Ascending aorta (tissue), 2 donors: ENCODE measurements at regions not wholly inside any gene's neighbourhood (a gene's known extent, or its start where the extent isn't known, plus 50 kb on each side); places are given as distances from the start of the nearest gene placed in this dataset.

Source experiments
- DNase-seq, 2 donors: peaks; one replicate each; pipeline ENCODE4 v3.0.0-alpha.2; 2019; ENCODE audit warnings: low spot score in 2 of 2
- H3K27ac ChIP-seq, 2 donors: fragments of 200-600 bp; sonication (generic); one replicate each; pipeline ENCODE4 v1.5.1; 2016 to 2017; ENCODE audit warnings: mild to moderate bottlenecking in 1 of 2
- H3K27me3 ChIP-seq: fragments of 200-600 bp; sonication (generic); one replicate; pipeline ENCODE4 v1.5.1; 2017
- H3K36me3 ChIP-seq, 2 donors: fragments of 200-600 bp; sonication (generic); one replicate each; pipeline ENCODE4 v1.5.1; 2016
- H3K4me1 ChIP-seq, 2 donors: fragments of 200-600 bp; sonication (generic); one replicate each; pipeline ENCODE4 v1.5.1; 2016 to 2017; ENCODE audit warnings: mild to moderate bottlenecking in 1 of 2
- H3K4me3 ChIP-seq, 2 donors: fragments of 200-600 bp; sonication (generic); one replicate each; pipeline ENCODE4 v1.5.1; 2016 to 2017; ENCODE audit warnings: mild to moderate bottlenecking in 1 of 2
- H3K9me3 ChIP-seq, 2 donors: fragments of 200-600 bp; sonication (generic); one replicate each; pipeline ENCODE4 v1.5.1; 2016
- intact Hi-C: fragments of 100-400 bp; cut with DNase I; formaldehyde crosslinking; loops from one replicate; pipeline ENCODE4 v1.15.1; 2023
- TF ChIP-seq, protein P1 (sequence below), 3 experiments: fragments of 200-600 bp in 2 of 3; fragments of 450-650 bp in 1 of 3; sonication (generic) in 2 of 3; IDR thresholded peaks; one replicate each; pipeline ENCODE4 v1.5.1; 2016 to 2019; ENCODE audit warnings: antibody characterized with exemption in 3 of 3, mild to moderate bottlenecking in 1 of 3, moderate library complexity in 1 of 3

DNA sequence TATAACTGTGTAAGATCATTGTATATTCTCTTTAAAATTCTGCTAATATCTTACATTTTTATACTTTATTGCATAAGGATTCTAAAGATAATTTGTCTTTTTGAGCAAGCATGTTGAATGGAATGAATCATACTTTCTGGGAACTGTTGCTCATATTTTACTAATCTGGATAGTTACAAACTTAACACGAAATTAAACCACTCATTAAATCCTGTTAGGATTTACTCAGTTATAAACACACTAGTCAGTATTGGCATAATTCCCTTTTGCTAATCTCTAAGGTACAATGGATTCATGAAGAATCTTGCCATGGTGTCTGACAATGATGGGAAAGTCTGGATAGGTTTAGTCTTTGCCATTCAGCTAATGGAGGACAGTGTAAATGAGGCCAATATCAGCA, 338.1 kb upstream of the SMC2 start:
- Histone ChIP-seq H3K9me3 (no peaks in the 10 kb centered on the region), H3K4me3 (no peak overlapping the region), H3K27ac (no peak overlapping the region), H3K4me1 (no peaks in the 10 kb centered on the region), H3K36me3 (no peaks in the 10 kb centered on the region), H3K27me3 (no peaks in the 10 kb centered on the region)
- no peak for DNase-seq
- intact Hi-C loops, result no loop called here
- TF ChIP-seq, protein P1, sequence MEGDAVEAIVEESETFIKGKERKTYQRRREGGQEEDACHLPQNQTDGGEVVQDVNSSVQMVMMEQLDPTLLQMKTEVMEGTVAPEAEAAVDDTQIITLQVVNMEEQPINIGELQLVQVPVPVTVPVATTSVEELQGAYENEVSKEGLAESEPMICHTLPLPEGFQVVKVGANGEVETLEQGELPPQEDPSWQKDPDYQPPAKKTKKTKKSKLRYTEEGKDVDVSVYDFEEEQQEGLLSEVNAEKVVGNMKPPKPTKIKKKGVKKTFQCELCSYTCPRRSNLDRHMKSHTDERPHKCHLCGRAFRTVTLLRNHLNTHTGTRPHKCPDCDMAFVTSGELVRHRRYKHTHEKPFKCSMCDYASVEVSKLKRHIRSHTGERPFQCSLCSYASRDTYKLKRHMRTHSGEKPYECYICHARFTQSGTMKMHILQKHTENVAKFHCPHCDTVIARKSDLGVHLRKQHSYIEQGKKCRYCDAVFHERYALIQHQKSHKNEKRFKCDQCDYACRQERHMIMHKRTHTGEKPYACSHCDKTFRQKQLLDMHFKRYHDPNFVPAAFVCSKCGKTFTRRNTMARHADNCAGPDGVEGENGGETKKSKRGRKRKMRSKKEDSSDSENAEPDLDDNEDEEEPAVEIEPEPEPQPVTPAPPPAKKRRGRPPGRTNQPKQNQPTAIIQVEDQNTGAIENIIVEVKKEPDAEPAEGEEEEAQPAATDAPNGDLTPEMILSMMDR (IDR thresholded peaks at IDR 0.05), result no peak

DNA sequence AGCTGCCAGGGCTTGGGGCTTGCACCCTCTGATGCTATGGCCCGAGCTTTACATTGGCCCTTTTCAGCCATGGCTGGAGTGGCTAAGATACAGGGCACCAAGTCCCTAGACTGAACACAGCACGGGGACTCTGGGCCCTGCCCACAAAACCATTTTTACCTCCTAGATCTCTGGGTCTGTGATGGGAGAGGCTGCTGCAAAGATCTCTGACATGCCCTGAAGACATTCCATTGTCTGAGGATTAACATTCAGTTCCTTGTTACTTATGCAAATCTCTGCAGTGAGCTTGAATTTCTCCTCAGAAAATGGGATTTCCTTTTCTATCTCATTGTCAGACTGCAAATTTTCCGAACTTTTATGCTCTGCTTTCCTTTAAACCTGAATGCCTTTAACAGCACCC, 337.0 kb upstream of the SMC2 start:
- no peaks in the 10 kb centered on the region for H3K9me3 ChIP-seq
- intact Hi-C loops, result no loop called here

DNA sequence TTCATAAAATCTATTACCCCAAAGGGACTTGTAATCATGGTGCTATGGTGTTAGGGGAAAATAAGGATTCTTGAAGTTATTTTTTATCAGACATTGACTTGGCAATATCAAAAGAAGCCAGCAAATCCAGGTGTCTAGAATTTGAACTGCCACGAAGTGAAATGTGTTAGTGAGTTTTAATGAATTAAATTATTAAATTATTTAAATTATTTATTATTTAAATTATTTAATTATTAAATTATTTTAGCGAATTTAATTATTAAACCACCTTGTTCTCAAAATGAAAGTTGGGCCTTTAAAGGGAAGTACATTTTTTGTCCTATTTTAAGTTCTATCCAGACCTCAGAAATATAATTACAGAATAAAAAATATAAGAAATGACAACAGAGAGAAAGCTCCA, 332.6 kb upstream of the SMC2 start:
- intact Hi-C loops, result no loop called here
- H3K36me3 ChIP-seq, result no peaks in the 10 kb centered on the region
- TF ChIP-seq, protein P1 (IDR thresholded peaks at IDR 0.05), result no peak

More for the DNA sequence above, 337.0 kb upstream of the SMC2 start:
- Histone ChIP-seq H3K4me1 (no peaks in the 10 kb centered on the region), H3K36me3 (no peaks in the 10 kb centered on the region), H3K27ac (no peak overlapping the region), H3K4me3 (no peak overlapping the region), H3K27me3 (no peaks in the 10 kb centered on the region)
- TF ChIP-seq, protein P1 (IDR thresholded peaks at IDR 0.05), result no peak
- no peak for DNase-seq

DNA sequence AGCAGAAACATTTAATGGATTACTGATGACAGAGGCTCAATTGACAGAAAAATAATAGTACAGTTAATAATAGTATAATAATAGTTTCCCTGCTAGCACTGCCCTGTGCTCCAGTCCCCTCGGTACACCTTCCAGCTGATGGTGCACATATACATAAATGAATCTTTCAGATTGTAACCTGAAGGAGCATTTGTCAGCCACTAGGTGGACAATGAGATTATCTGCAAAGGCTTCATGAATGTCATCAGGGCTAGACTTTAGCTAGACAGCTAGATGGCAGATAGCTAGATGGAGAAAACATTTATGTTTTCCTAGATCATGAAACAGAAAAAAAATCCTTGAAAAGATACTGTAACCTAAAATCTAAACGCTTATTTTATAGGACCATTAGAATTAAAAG, 304.4 kb upstream of the SMC2 start:
- Histone ChIP-seq H3K4me1 (no peaks in the 10 kb centered on the region), H3K27ac (no peak overlapping the region), H3K9me3 (no peaks in the 10 kb centered on the region), H3K36me3 (no peaks in the 10 kb centered on the region), H3K4me3 (no peak overlapping the region), H3K27me3 (no peaks in the 10 kb centered on the region)
- intact Hi-C loops, result no loop called here
- DNase-seq, result no peak
- TF ChIP-seq, protein P1 (IDR thresholded peaks at IDR 0.05), result no peak

More for the DNA sequence above, 332.6 kb upstream of the SMC2 start:
- no peak for DNase-seq
- Histone ChIP-seq H3K4me1 (no peaks in the 10 kb centered on the region), H3K4me3 (no peak overlapping the region), H3K27ac (no peak overlapping the region), H3K9me3 (no peaks in the 10 kb centered on the region), H3K27me3 (no peaks in the 10 kb centered on the region)

DNA sequence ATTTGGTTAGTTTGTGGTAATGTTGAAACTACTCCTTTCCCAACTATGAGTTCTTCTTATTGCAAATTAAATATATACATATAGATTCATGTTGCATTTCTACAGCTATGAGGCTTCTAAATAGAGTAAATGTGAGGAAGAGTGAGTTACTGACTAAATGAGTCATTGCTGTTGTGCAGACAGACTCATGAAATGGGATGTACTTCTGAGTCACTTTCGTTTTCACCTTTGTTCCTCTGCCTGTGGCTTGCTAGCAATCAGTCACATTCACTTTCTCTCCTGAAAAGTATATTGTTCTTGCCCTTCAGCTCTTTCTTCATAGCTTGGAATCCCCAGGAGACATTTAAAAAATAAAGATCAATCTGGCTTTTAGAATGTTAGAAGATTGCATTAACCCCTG, 295.5 kb upstream of the SMC2 start:
- no peak for DNase-seq
- Histone ChIP-seq H3K36me3 (no peaks in the 10 kb centered on the region), H3K4me1 (no peaks in the 10 kb centered on the region), H3K9me3 (no peaks in the 10 kb centered on the region), H3K27ac (no peak overlapping the region), H3K4me3 (no peak overlapping the region), H3K27me3 (no peaks in the 10 kb centered on the region)
- intact Hi-C loops, result no loop called here
- TF ChIP-seq, protein P1 (IDR thresholded peaks at IDR 0.05), result no peak

DNA sequence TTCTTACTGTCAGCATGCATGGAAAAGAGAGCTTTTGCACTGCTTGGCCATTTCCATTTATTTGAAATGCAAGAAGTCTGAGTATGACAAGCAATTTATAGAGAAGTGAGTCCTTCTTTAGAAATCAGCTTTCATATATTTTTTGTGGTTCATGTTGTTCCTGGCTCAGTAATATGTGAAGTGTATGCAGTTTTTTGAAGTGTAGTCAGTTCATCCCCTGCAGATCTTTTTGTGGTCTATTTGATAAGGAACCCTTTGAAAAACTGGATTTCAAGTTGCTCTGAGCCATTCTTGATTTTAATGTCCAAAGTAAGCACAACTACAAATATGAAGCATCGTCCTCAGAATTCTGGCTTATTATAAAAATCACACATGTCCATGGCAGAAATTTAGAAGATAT, 294.1 kb upstream of the SMC2 start:
- Histone ChIP-seq H3K27me3 (no peaks in the 10 kb centered on the region), H3K4me1 (no peaks in the 10 kb centered on the region), H3K36me3 (no peaks in the 10 kb centered on the region), H3K4me3 (no peak overlapping the region), H3K27ac (no peak overlapping the region), H3K9me3 (no peaks in the 10 kb centered on the region)
- no peak for DNase-seq
- TF ChIP-seq, protein P1 (IDR thresholded peaks at IDR 0.05), result no peak
- intact Hi-C loops, result no loop called here
